CD14-positive monocyte (primary cell): ENCODE measurements at regions not wholly inside any gene's neighbourhood (a gene's known extent, or its start where the extent isn't known, plus 50 kb on each side); places are given as distances from the start of the nearest gene placed in this dataset.
A peak's percentile ranks its signal among the peaks of the same experiment; 100 is the strongest.

Experiments used
- DNase-seq, 3 donors: peaks; one replicate each; pipeline ENCODE4 v3.0.0-alpha.2; 2011 to 2022
- H2AFZ ChIP-seq: 2 replicates; pipeline ENCODE4 v1.6.0; 2012; ENCODE audit warnings: mild to moderate bottlenecking, low read depth, low read length, inconsistent platforms; ENCODE audit not compliant: insufficient read depth, poor library complexity, severe bottlenecking
- H3K27ac ChIP-seq, 2 donors: 1 replicate in 1 of 2; 2 replicates in 1 of 2; pipeline ENCODE4 v1.5.1; 2012 to 2013; ENCODE audit warnings: low read length in 2 of 2, control low read depth in 1 of 2, inconsistent platforms in 1 of 2, low read depth in 1 of 2, mild to moderate bottlenecking in 1 of 2
- H3K27me3 ChIP-seq, 2 donors: one replicate each; pipeline versions ENCODE4 v1.6.0 to v1.6.1; 2011 to 2013; ENCODE audit warnings: low read length in 2 of 2; ENCODE audit not compliant: control insufficient read depth in 2 of 2, insufficient read depth in 2 of 2
- H3K36me3 ChIP-seq, 2 donors: replicated peaks in 1 of 2; 1 replicate in 1 of 2; 2 replicates in 1 of 2; pipeline versions ENCODE4 v1.5.1 to v1.6.1; 2012 to 2013; ENCODE audit warnings: low read length in 2 of 2, control low read depth in 1 of 2, inconsistent platforms in 1 of 2, mild to moderate bottlenecking in 1 of 2; ENCODE audit not compliant: insufficient read depth in 2 of 2, control insufficient read depth in 1 of 2
- H3K4me1 ChIP-seq, 2 donors: 1 replicate in 1 of 2; 2 replicates in 1 of 2; pipeline versions ENCODE4 v1.5.1 to v1.6.1; 2012 to 2013; ENCODE audit warnings: low read length in 2 of 2, control low read depth in 1 of 2, inconsistent platforms in 1 of 2, mild to moderate bottlenecking in 1 of 2, moderate library complexity in 1 of 2; ENCODE audit not compliant: insufficient read depth in 2 of 2, control insufficient read depth in 1 of 2
- H3K4me2 ChIP-seq: replicated peaks from 2 replicates; pipeline ENCODE3; 2012; ENCODE audit warnings: low read length, moderate library complexity, mild to moderate bottlenecking; ENCODE audit not compliant: poor library complexity, severe bottlenecking; ENCODE audit errors: extremely low read depth
- H3K4me3 ChIP-seq, 3 experiments: fragments of 200-600 bp in 1 of 3; sonication (generic) in 1 of 3; replicated peaks in 1 of 3; 1 replicate in 2 of 3; 2 replicates in 1 of 3; pipeline ENCODE4 v1.5.1; 2011 to 2013; ENCODE audit warnings: low read length in 3 of 3, mild to moderate bottlenecking in 3 of 3, control low read depth in 2 of 3, low read depth in 2 of 3, inconsistent platforms in 1 of 3, moderate library complexity in 1 of 3
- H3K79me2 ChIP-seq: 2 replicates; pipeline ENCODE4 v1.6.0; 2012; ENCODE audit warnings: mild to moderate bottlenecking, control low read depth, inconsistent platforms, low read length, moderate library complexity; ENCODE audit not compliant: insufficient read depth
- H3K9ac ChIP-seq: 2 replicates; pipeline ENCODE4 v1.6.0; 2017; ENCODE audit warnings: low read length, mild to moderate bottlenecking; ENCODE audit not compliant: insufficient read depth, poor library complexity, severe bottlenecking
- H3K9me3 ChIP-seq, 2 donors: replicated peaks in 1 of 2; 1 replicate in 1 of 2; 2 replicates in 1 of 2; pipeline versions ENCODE4 v1.5.1 to v1.6.1; 2012 to 2013; ENCODE audit warnings: low read length in 2 of 2, control low read depth in 1 of 2; ENCODE audit not compliant: control insufficient read depth in 1 of 2, insufficient read depth in 1 of 2
- H4K20me1 ChIP-seq: 2 replicates; pipeline ENCODE4 v1.6.0; 2012; ENCODE audit warnings: mild to moderate bottlenecking, low read length, control low read depth, moderate library complexity; ENCODE audit not compliant: insufficient read depth
- H3K27ac Mint-ChIP-seq, 7 donors: one replicate each; pipeline ENCODE4 v1.8.0; 2020; ENCODE audit warnings: mild to moderate bottlenecking in 7 of 7, mixed read lengths in 7 of 7, moderate library complexity in 6 of 7, inconsistent platforms in 2 of 7
- H3K27me3 Mint-ChIP-seq, 3 donors: one replicate each; pipeline ENCODE4 v1.8.0; 2021 to 2022; ENCODE audit warnings: low read depth in 3 of 3, mild to moderate bottlenecking in 3 of 3, mixed read lengths in 3 of 3, moderate library complexity in 3 of 3, inconsistent platforms in 1 of 3
- H3K36me3 Mint-ChIP-seq, 2 donors: one replicate each; pipeline ENCODE4 v1.8.0; 2020; ENCODE audit warnings: mixed read lengths in 2 of 2, inconsistent platforms in 1 of 2, mild to moderate bottlenecking in 1 of 2
- H3K4me1 Mint-ChIP-seq: one replicate; pipeline ENCODE4 v1.8.0; 2020; ENCODE audit warnings: mild to moderate bottlenecking, mixed read lengths
- H3K4me3 Mint-ChIP-seq, 2 donors: one replicate each; pipeline ENCODE4 v1.8.0; 2020; ENCODE audit warnings: mild to moderate bottlenecking in 2 of 2, mixed read lengths in 2 of 2, moderate library complexity in 1 of 2
- H3K9me3 Mint-ChIP-seq, 7 donors: one replicate each; pipeline ENCODE4 v1.8.0; 2020 to 2022; ENCODE audit warnings: mixed read lengths in 7 of 7, mild to moderate bottlenecking in 6 of 7, moderate library complexity in 6 of 7, inconsistent platforms in 2 of 7
- CTCF ChIP-seq: fragments of 200-600 bp; IDR thresholded peaks from one replicate; pipeline ENCODE4 v1.8.0; 2022; ENCODE audit warnings: antibody characterized with exemption, mild to moderate bottlenecking
- WGBS: methylation state at CpG from one replicate; pipeline ENCODE4 v1.1.5; 2013; ENCODE audit warnings: missing lambda C conversion rate; ENCODE audit not compliant: insufficient coverage; 5-methylcytosine and 5-hydroxymethylcytosine counted together
- intact Hi-C, 2 donors: fragments of 100-400 bp; cut with micrococcal nuclease; formaldehyde crosslinking; loops; one replicate each; pipeline versions ENCODE4 v1.15.0 to v1.15.1; 2023

- Histone ChIP-seq H3K4me2 (peak overlapping the region; percentile 32), H3K79me2 (no peaks in the 10 kb centered on the region), H3K4me1 (peaks cover 47 to 49% of the 10 kb centered on the region in 2 donors), H2AFZ (no peak overlapping the region), H3K36me3 (no peaks in the 10 kb centered on the region), H3K27ac (peak overlapping the region in 1 of 2 donors; percentile 78), H3K27me3 (no peaks in the 10 kb centered on the region), H4K20me1 (no peaks in the 10 kb centered on the region), H3K9me3 (no peaks in the 10 kb centered on the region), H3K9ac (peak overlapping the region; percentile 22), H3K4me3 (peak overlapping the region in 1 of 3 experiments; percentile 33)
- intact Hi-C loops, result loop anchor here (5.0 kb wide), 3 partner anchors 46 to 274 kb away; partner anchors contain the start of gene NFIL3 (in 1 of the 2)
- Mint-ChIP-seq H3K27ac (peak overlapping the region; percentile 87 to 96 (median 92)), H3K9me3 (peaks cover 0 to 5% (median 3%) of the 10 kb centered on the region in 7 donors), H3K27me3 (peaks cover 2 to 8% (median 5%) of the 10 kb centered on the region in 3 donors), H3K4me1 (peaks cover 59% of the 10 kb centered on the region), H3K4me3 (peak overlapping the region in 1 of 2 donors; percentile 72), H3K36me3 (peaks cover 15 to 21% of the 10 kb centered on the region in 2 donors)
- no peak for TF ChIP-seq CTCF
- WGBS, result no CpG with 5 or more reads among the region's 4 CpGs
- DNase-seq, result peak in 1 of 3 donors; percentile 29
These were observed 213.4 kb downstream of the AUH start for GRCh38 chr9:91148306-91148705.

- H3K4me1 ChIP-seq, result peaks cover 47 to 49% of the 10 kb centered on the region in 2 donors
- peak overlapping the region in 1 of 2 donors; percentile 76 for H3K27ac ChIP-seq
These were observed 211.3 kb downstream of the AUH start for GRCh38 chr9:91150273-91150997.

More at GRCh38 chr9:91150273-91150997, 211.3 kb downstream of the AUH start:
- peak overlapping the region in 1 of 2 donors; percentile 26 for H3K4me3 Mint-ChIP-seq
- H3K9me3 ChIP-seq, result peaks cover 2 to 7% of the 10 kb centered on the region in 2 donors
- DNase-seq, result peak in 1 of 3 donors; percentile 51
- H3K27me3 ChIP-seq, result no peaks in the 10 kb centered on the region
- H3K4me3 ChIP-seq, result no peak overlapping the region
- WGBS, result 50% methylated on average over 2 of the region's 3 CpGs
- peaks cover 59% of the 10 kb centered on the region for H3K4me1 Mint-ChIP-seq
- peak overlapping the region; percentile 87 to 96 (median 92) for H3K27ac Mint-ChIP-seq
- no peaks in the 10 kb centered on the region for H3K79me2 ChIP-seq
- intact Hi-C loops, result loop anchor here (2.0 to 5.0 kb wide), 2 partner anchors 42 kb away; no protein-coding TSS in a partner anchor
- peak overlapping the region; percentile 14 for H3K4me2 ChIP-seq
- H3K36me3 ChIP-seq, result no peaks in the 10 kb centered on the region
- H3K9ac ChIP-seq, result no peak overlapping the region
- peaks cover 9 to 19% of the 10 kb centered on the region in 2 donors for H3K36me3 Mint-ChIP-seq
- H2AFZ ChIP-seq, result no peak overlapping the region
- H3K9me3 Mint-ChIP-seq, result peaks cover 4 to 15% (median 6%) of the 10 kb centered on the region in 7 donors
- TF ChIP-seq CTCF, result no peak
- H4K20me1 ChIP-seq, result no peaks in the 10 kb centered on the region
- peaks cover 2 to 8% (median 6%) of the 10 kb centered on the region in 3 donors for H3K27me3 Mint-ChIP-seq
